IMR-90 (cell line): ENCODE measurements at regions not wholly inside any gene's neighbourhood (a gene's known extent, or its start where the extent isn't known, plus 50 kb on each side); places are given as distances from the start of the nearest gene placed in this dataset.

Source experiments
- ATAC-seq: fragments of 200-7000 bp; cut with Tn5 transposase; 2 replicates; pipeline ENCODE4 v1.9.1; 2020; ENCODE audit warnings: low read depth, mild to moderate bottlenecking, moderate library complexity
- BruUV-seq: library from RNA; stranded (reverse); fragments of 400-500 nt; replicated peaks from 2 replicates; lab custom pipeline; 2021; lab: Mats Ljungman, UMichigan
- CTCF ChIA-PET: fragments of 300-600 bp; formaldehyde crosslinking; extraction: SDS; loops from one replicate; lab custom pipeline; 2021; ENCODE audit warnings: antibody characterized with exemption; lab: Yijun Ruan, JAX
- POLR2A ChIA-PET: fragments of 300-600 bp; sonication (Branson Sonifier 250); formaldehyde crosslinking; loops from one replicate; lab custom pipeline; 2022; ENCODE audit warnings: antibody characterized with exemption; ENCODE audit not compliant: unreplicated experiment; lab: Charles Lee
- DNase-seq: peaks from one replicate; pipeline ENCODE4 v3.0.0; 2013
- H2AFZ ChIP-seq: replicated peaks from 2 replicates; pipeline ENCODE3; 2013; ENCODE audit warnings: low read length, mild to moderate bottlenecking; ENCODE audit not compliant: poor library complexity
- H2AK5ac ChIP-seq: 2 replicates; pipeline ENCODE4 v1.6.1; 2013; ENCODE audit warnings: low read depth, low read length, inconsistent platforms
- H2AK9ac ChIP-seq: replicated peaks from 2 replicates; pipeline ENCODE3; 2013; ENCODE audit warnings: mild to moderate bottlenecking, low read depth, low read length, moderate library complexity; ENCODE audit not compliant: poor library complexity
- H2BK120ac ChIP-seq: 2 replicates; pipeline ENCODE4 v1.6.1; 2013; ENCODE audit warnings: low read depth, low read length, inconsistent platforms
- H2BK15ac ChIP-seq: 3 replicates; pipeline ENCODE4 v1.6.1; 2013; ENCODE audit warnings: low read depth, low read length, inconsistent platforms
- H2BK20ac ChIP-seq: 2 replicates; pipeline ENCODE4 v1.6.1; 2013; ENCODE audit warnings: low read depth, mild to moderate bottlenecking, inconsistent platforms, low read length, moderate library complexity
- H2BK5ac ChIP-seq: 2 replicates; pipeline ENCODE4 v1.6.1; 2013; ENCODE audit warnings: mild to moderate bottlenecking, low read depth, low read length, inconsistent platforms; ENCODE audit not compliant: poor library complexity, severe bottlenecking
- H3K14ac ChIP-seq: replicated peaks from 2 replicates; pipeline ENCODE4 v1.6.1; 2013; ENCODE audit warnings: low read depth, low read length, inconsistent platforms
- H3K18ac ChIP-seq: 2 replicates; pipeline ENCODE4 v1.6.1; 2013; ENCODE audit warnings: low read depth, low read length, control low read depth
- H3K23ac ChIP-seq: 2 replicates; pipeline ENCODE4 v1.6.1; 2013; ENCODE audit warnings: low read depth, low read length, inconsistent platforms
- H3K27ac ChIP-seq: 2 replicates; pipeline ENCODE4 v1.5.1; 2013; ENCODE audit warnings: mild to moderate bottlenecking, control low read depth, low read length; ENCODE audit not compliant: insufficient read depth
- H3K27me3 ChIP-seq: 2 replicates; pipeline ENCODE4 v1.6.1; 2013; ENCODE audit warnings: low read length; ENCODE audit not compliant: control insufficient read depth, insufficient read depth
- H3K36me3 ChIP-seq: 2 replicates; pipeline ENCODE4 v1.6.1; 2013; ENCODE audit warnings: low read length, mixed read lengths; ENCODE audit not compliant: control insufficient read depth, insufficient read depth
- H3K4ac ChIP-seq: 2 replicates; pipeline ENCODE4 v1.6.1; 2013; ENCODE audit warnings: low read depth, low read length, inconsistent platforms
- H3K4me1 ChIP-seq: 2 replicates; pipeline ENCODE4 v1.6.1; 2013; ENCODE audit warnings: low read length, mixed read lengths; ENCODE audit not compliant: control insufficient read depth, insufficient read depth
- H3K4me2 ChIP-seq: 2 replicates; pipeline ENCODE4 v1.6.1; 2013; ENCODE audit warnings: low read depth, mild to moderate bottlenecking, control low read depth, low read length, moderate library complexity
- H3K4me3 ChIP-seq: 2 replicates; pipeline ENCODE4 v1.5.1; 2013; ENCODE audit warnings: low read depth, mild to moderate bottlenecking, control low read depth, low read length, moderate library complexity; ENCODE audit not compliant: insufficient read depth
- H3K56ac ChIP-seq: 2 replicates; pipeline ENCODE4 v1.6.1; 2013; ENCODE audit warnings: low read length, inconsistent platforms; ENCODE audit not compliant: insufficient read depth; ENCODE audit errors: extremely low read depth
- H3K79me1 ChIP-seq, 2 experiments: 2 replicates each; pipeline ENCODE4 v1.6.1; 2013; ENCODE audit warnings: low read length in 2 of 2, inconsistent platforms in 1 of 2, low read depth in 1 of 2
- H3K9ac ChIP-seq: 2 replicates; pipeline ENCODE4 v1.6.1; 2013; ENCODE audit warnings: low read depth, low read length, control low read depth
- H3K9me1 ChIP-seq: 2 replicates; pipeline ENCODE4 v1.6.1; 2013; ENCODE audit warnings: low read length, inconsistent platforms; ENCODE audit not compliant: insufficient read depth
- H3K9me3 ChIP-seq: 2 replicates; pipeline ENCODE4 v1.6.1; 2013; ENCODE audit warnings: low read length; ENCODE audit not compliant: control insufficient read depth, insufficient read depth
- H4K20me1 ChIP-seq: 2 replicates; pipeline ENCODE4 v1.6.1; 2013; ENCODE audit warnings: low read length, inconsistent platforms; ENCODE audit not compliant: insufficient read depth
- H4K5ac ChIP-seq: 2 replicates; pipeline ENCODE4 v1.6.1; 2013; ENCODE audit warnings: mild to moderate bottlenecking, low read depth, low read length, control low read depth
- H4K8ac ChIP-seq, 2 experiments: 2 replicates each; pipeline ENCODE4 v1.6.1; 2013; ENCODE audit warnings: low read depth in 2 of 2, low read length in 2 of 2, control low read depth in 1 of 2, inconsistent platforms in 1 of 2
- H4K91ac ChIP-seq: 2 replicates; pipeline ENCODE4 v1.6.1; 2013; ENCODE audit warnings: low read depth, low read length, inconsistent platforms; ENCODE audit not compliant: insufficient read depth
- BHLHE40 ChIP-seq: fragments of 150-350 bp; IDR thresholded peaks from 2 replicates; pipeline ENCODE4 v1.6.1; 2016; ENCODE audit warnings: mild to moderate bottlenecking, low read depth, low read length
- CEBPB ChIP-seq: IDR thresholded peaks from 2 replicates; pipeline ENCODE4 v1.6.1; 2012; ENCODE audit warnings: low read depth, low read length, improper control_type of control experiment
- MXI1 ChIP-seq: IDR thresholded peaks from 2 replicates; pipeline ENCODE4 v1.6.1; 2012; ENCODE audit warnings: low read depth, mild to moderate bottlenecking, low read length, moderate library complexity, borderline replicate concordance
- POLR2A ChIP-seq: IDR thresholded peaks from 2 replicates; pipeline ENCODE4 v1.6.1; 2012; ENCODE audit warnings: mild to moderate bottlenecking, low read depth, low read length
- RAD21 ChIP-seq: IDR thresholded peaks from 2 replicates; pipeline ENCODE4 v1.6.1; 2012; ENCODE audit warnings: low read length, improper control_type of control experiment
- RCOR1 ChIP-seq: IDR thresholded peaks from 2 replicates; pipeline ENCODE4 v1.6.1; 2012; ENCODE audit warnings: mild to moderate bottlenecking, low read length, improper control_type of control experiment; ENCODE audit not compliant: insufficient replicate concordance
- RFX5 ChIP-seq: IDR thresholded peaks from 2 replicates; pipeline ENCODE4 v1.8.0; 2012; ENCODE audit warnings: low read depth, mild to moderate bottlenecking, low read length, moderate library complexity
- SMC3 ChIP-seq: fragments of 150-350 bp; IDR thresholded peaks from 2 replicates; pipeline ENCODE4 v1.6.1; 2016; ENCODE audit warnings: low read depth, mild to moderate bottlenecking, antibody characterized with exemption, low read length, moderate library complexity
- USF2 ChIP-seq: fragments of 150-350 bp; IDR thresholded peaks from 2 replicates; pipeline ENCODE4 v1.6.1; 2017; ENCODE audit warnings: mild to moderate bottlenecking, antibody characterized with exemption, low read length, low read depth
- WGBS, 2 experiments: methylation state at CpG; one replicate each; pipeline versions ENCODE4 v1.1.5 to v1.1.7; 2013; ENCODE audit warnings: missing lambda C conversion rate in 2 of 2; ENCODE audit not compliant: insufficient read length in 1 of 2; ENCODE audit errors: extremely low coverage in 2 of 2; 5-methylcytosine and 5-hydroxymethylcytosine counted together
- dilution Hi-C: fragments of 300-500 bp; cut with HindIII; formaldehyde crosslinking; loops from one replicate; pipeline ENCODE4 v1.14.3; 2018; ENCODE audit warnings: low sequenced_read_pairs; ENCODE audit not compliant: unreplicated experiment
- in situ Hi-C: fragments of 300-500 bp; cut with MboI; formaldehyde crosslinking; loops from 3 replicates; pipeline ENCODE4 v1.14.3; 2019; ENCODE audit warnings: low sequenced_read_pairs, inconsistent platforms, mixed read lengths
- intact Hi-C: fragments of 100-400 bp; cut with micrococcal nuclease; formaldehyde crosslinking; loops from 2 replicates; pipeline ENCODE4 v1.10.0; 2022
- TF ChIP-seq, protein P1 (sequence below): fragments of 150-350 bp; IDR thresholded peaks from 2 replicates; pipeline ENCODE4 v1.6.1; 2016; ENCODE audit warnings: low read depth, mild to moderate bottlenecking, low read length, moderate library complexity, borderline replicate concordance

DNA sequence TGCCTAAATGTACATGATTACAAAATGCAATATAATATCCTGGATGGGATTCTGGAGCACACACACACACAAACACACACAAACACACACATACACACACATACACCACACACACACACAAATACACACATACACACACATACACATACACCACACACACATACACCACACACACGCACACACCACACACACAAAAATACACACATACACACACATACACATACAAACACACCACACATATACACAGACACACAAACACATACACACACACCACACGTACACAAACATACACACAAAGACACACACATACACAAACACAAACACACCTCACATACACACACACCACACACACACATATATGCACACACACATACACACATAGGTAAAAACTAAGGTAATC, 134.6 kb upstream of the SYNDIG1 start:
- no peaks in the 10 kb centered on the region for H3K9me3 ChIP-seq
- ATAC-seq: no peak
- WGBS, 2 experiments: 58% methylated on average over 2 of the region's 2 CpGs; no CpG with 5 or more reads in 1 of the 2 experiments
- H3K4me3 ChIP-seq: no peak overlapping the region
- H2AK9ac ChIP-seq: no peak overlapping the region
- H4K91ac ChIP-seq: no peak overlapping the region
- H3K79me1 ChIP-seq: no peaks in the 10 kb centered on the region
- no peak overlapping the region for H2AFZ ChIP-seq
- DNase-seq: no peak
- H2BK120ac ChIP-seq: no peak overlapping the region
- intact Hi-C loops: no loop called here
- no peak overlapping the region for H3K27ac ChIP-seq
- no peak overlapping the region for H4K5ac ChIP-seq
- no peak overlapping the region for H2BK20ac ChIP-seq
- H3K4me1 ChIP-seq: no peaks in the 10 kb centered on the region
- peak overlapping the region; percentile 96 for H2BK5ac ChIP-seq
- in situ Hi-C loops: no loop called here
- H2AK5ac ChIP-seq: no peak overlapping the region
- H3K36me3 ChIP-seq: no peaks in the 10 kb centered on the region
- ChIA-PET POLR2A (no interaction called here), CTCF (no interaction called here)
- H3K4ac ChIP-seq: no peak overlapping the region
- no peak overlapping the region for H3K9ac ChIP-seq
- H3K23ac ChIP-seq: no peak overlapping the region
- H3K14ac ChIP-seq: no peak overlapping the region
- TF ChIP-seq MXI1: no peak
- no peak for TF ChIP-seq RFX5
- no peak for TF ChIP-seq BHLHE40
- TF ChIP-seq USF2: no peak
- TF ChIP-seq, protein P1, sequence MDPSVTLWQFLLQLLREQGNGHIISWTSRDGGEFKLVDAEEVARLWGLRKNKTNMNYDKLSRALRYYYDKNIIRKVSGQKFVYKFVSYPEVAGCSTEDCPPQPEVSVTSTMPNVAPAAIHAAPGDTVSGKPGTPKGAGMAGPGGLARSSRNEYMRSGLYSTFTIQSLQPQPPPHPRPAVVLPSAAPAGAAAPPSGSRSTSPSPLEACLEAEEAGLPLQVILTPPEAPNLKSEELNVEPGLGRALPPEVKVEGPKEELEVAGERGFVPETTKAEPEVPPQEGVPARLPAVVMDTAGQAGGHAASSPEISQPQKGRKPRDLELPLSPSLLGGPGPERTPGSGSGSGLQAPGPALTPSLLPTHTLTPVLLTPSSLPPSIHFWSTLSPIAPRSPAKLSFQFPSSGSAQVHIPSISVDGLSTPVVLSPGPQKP: no peak
- TF ChIP-seq POLR2A: no peak
- no peak for TF ChIP-seq RAD21
- no peak for TF ChIP-seq SMC3
- no peak for TF ChIP-seq RCOR1
- TF ChIP-seq CEBPB: no peak
- H3K9me1 ChIP-seq: no peaks in the 10 kb centered on the region; the same call in 1 of the 2 replicates
- no peak overlapping the region for H3K4me2 ChIP-seq
- no peak overlapping the region for H4K8ac ChIP-seq
- dilution Hi-C loops: no loop called here
- no peak overlapping the region for H3K18ac ChIP-seq
- H3K27me3 ChIP-seq: no peaks in the 10 kb centered on the region
- no TSS peak for BruUV-seq
- no peaks in the 10 kb centered on the region for H4K20me1 ChIP-seq
- H3K56ac ChIP-seq: no peak overlapping the region
- H2BK15ac ChIP-seq: no peak overlapping the region
